Right lobe of liver (tissue), 4 donors: ENCODE measurements at regions not wholly inside any gene's neighbourhood (a gene's known extent, or its start where the extent isn't known, plus 50 kb on each side); places are given as distances from the start of the nearest gene placed in this dataset.

Experiments
- POLR2A ChIP-seq: fragments of 450-650 bp; IDR thresholded peaks from one replicate; pipeline ENCODE4 v1.6.1; 2017; ENCODE audit warnings: antibody characterized with exemption, mild to moderate bottlenecking
- TF ChIP-seq, protein P1 (sequence below), 4 donors: fragments of 200-600 bp in 3 of 4; fragments of 450-650 bp in 1 of 4; IDR thresholded peaks; one replicate each; pipeline versions ENCODE4 v1.5.1 to v1.8.0; 2016 to 2022; ENCODE audit warnings: antibody characterized with exemption in 4 of 4, mild to moderate bottlenecking in 2 of 4
- donor health status: DM: no; HTN: no; CAD: no.
- donor health status: DM: no; HTN: no; CAD: no.
- donor health status: DM: no; HTN: yes; CAD: no.

GRCh38 chr13:108525827-108526226 lies 103.6 kb upstream of the MYO16 start:
- TF ChIP-seq, protein P1, sequence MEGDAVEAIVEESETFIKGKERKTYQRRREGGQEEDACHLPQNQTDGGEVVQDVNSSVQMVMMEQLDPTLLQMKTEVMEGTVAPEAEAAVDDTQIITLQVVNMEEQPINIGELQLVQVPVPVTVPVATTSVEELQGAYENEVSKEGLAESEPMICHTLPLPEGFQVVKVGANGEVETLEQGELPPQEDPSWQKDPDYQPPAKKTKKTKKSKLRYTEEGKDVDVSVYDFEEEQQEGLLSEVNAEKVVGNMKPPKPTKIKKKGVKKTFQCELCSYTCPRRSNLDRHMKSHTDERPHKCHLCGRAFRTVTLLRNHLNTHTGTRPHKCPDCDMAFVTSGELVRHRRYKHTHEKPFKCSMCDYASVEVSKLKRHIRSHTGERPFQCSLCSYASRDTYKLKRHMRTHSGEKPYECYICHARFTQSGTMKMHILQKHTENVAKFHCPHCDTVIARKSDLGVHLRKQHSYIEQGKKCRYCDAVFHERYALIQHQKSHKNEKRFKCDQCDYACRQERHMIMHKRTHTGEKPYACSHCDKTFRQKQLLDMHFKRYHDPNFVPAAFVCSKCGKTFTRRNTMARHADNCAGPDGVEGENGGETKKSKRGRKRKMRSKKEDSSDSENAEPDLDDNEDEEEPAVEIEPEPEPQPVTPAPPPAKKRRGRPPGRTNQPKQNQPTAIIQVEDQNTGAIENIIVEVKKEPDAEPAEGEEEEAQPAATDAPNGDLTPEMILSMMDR (IDR thresholded peaks at IDR 0.05) = no peak
- no peak for TF ChIP-seq POLR2A
